Trophoblast cell (in vitro differentiated cells and primary cell): ENCODE measurements at regions not wholly inside any gene's neighbourhood (a gene's known extent, or its start where the extent isn't known, plus 50 kb on each side); places are given as distances from the start of the nearest gene placed in this dataset.

ENCODE experiments used
- DNase-seq, 2 donors: peaks; one replicate each; pipeline ENCODE4 v3.0.0-alpha.2; 2016
- H2AFZ ChIP-seq: 2 replicates; pipeline ENCODE4 v1.6.1; 2013; ENCODE audit warnings: low read length, moderate library complexity, mild to moderate bottlenecking; ENCODE audit not compliant: insufficient read depth, poor library complexity
- H2AK5ac ChIP-seq: 2 replicates; pipeline ENCODE4 v1.6.1; 2013; ENCODE audit warnings: mild to moderate bottlenecking, low read length
- H2BK120ac ChIP-seq: 2 replicates; pipeline ENCODE4 v1.6.1; 2013; ENCODE audit warnings: low read length, mild to moderate bottlenecking, moderate library complexity; ENCODE audit not compliant: insufficient read depth, poor library complexity
- H2BK12ac ChIP-seq: 2 replicates; pipeline ENCODE4 v1.6.1; 2013; ENCODE audit warnings: mild to moderate bottlenecking, low read length, moderate library complexity
- H2BK5ac ChIP-seq: 2 replicates; pipeline ENCODE4 v1.6.1; 2013; ENCODE audit warnings: low read length, low read depth, moderate library complexity, mild to moderate bottlenecking; ENCODE audit not compliant: poor library complexity
- H3K14ac ChIP-seq: 2 replicates; pipeline ENCODE4 v1.6.1; 2013; ENCODE audit warnings: mild to moderate bottlenecking, low read length
- H3K18ac ChIP-seq: 2 replicates; pipeline ENCODE4 v1.6.1; 2013; ENCODE audit warnings: mild to moderate bottlenecking, low read length
- H3K23ac ChIP-seq: 2 replicates; pipeline ENCODE4 v1.6.1; 2013; ENCODE audit warnings: low read length
- H3K27ac ChIP-seq: 2 replicates; pipeline ENCODE4 v1.5.1; 2013; ENCODE audit warnings: low read depth, mild to moderate bottlenecking, inconsistent platforms, low read length, moderate library complexity
- H3K27me3 ChIP-seq: 2 replicates; pipeline ENCODE4 v1.6.1; 2013; ENCODE audit warnings: inconsistent platforms, mild to moderate bottlenecking, low read length, moderate library complexity; ENCODE audit not compliant: insufficient read depth
- H3K36me3 ChIP-seq, 2 experiments: 1 replicate in 1 of 2; 2 replicates in 1 of 2; pipeline ENCODE4 v1.6.1; 2013; ENCODE audit warnings: low read length in 2 of 2, mild to moderate bottlenecking in 2 of 2, moderate library complexity in 1 of 2; ENCODE audit not compliant: insufficient read depth in 2 of 2, control insufficient read depth in 1 of 2
- H3K4ac ChIP-seq: 2 replicates; pipeline ENCODE4 v1.6.1; 2013; ENCODE audit warnings: low read depth, mild to moderate bottlenecking, low read length, moderate library complexity
- H3K4me1 ChIP-seq, 2 experiments: 1 replicate in 1 of 2; 2 replicates in 1 of 2; pipeline ENCODE4 v1.6.1; 2013; ENCODE audit warnings: low read length in 2 of 2, mild to moderate bottlenecking in 2 of 2, moderate library complexity in 1 of 2; ENCODE audit not compliant: insufficient read depth in 2 of 2, control insufficient read depth in 1 of 2
- H3K4me2 ChIP-seq: 2 replicates; pipeline ENCODE4 v1.6.1; 2013; ENCODE audit warnings: inconsistent platforms, mild to moderate bottlenecking, low read length, moderate library complexity
- H3K4me3 ChIP-seq: 2 replicates; pipeline ENCODE4 v1.5.1; 2013; ENCODE audit warnings: mild to moderate bottlenecking, low read depth, low read length, inconsistent platforms
- H3K79me1 ChIP-seq: one replicate; pipeline ENCODE4 v1.6.1; 2013; ENCODE audit warnings: low read length
- H3K79me2 ChIP-seq: 2 replicates; pipeline ENCODE4 v1.6.1; 2013; ENCODE audit warnings: low read length, mild to moderate bottlenecking; ENCODE audit not compliant: control insufficient read depth, insufficient read depth, poor library complexity
- H3K9ac ChIP-seq: 2 replicates; pipeline ENCODE4 v1.6.1; 2013; ENCODE audit warnings: mild to moderate bottlenecking, low read length
- H3K9me3 ChIP-seq: 2 replicates; pipeline ENCODE4 v1.6.1; 2013; ENCODE audit warnings: low read depth, mild to moderate bottlenecking, control low read depth, inconsistent platforms, low read length; ENCODE audit not compliant: insufficient read depth
- H4K12ac ChIP-seq: 2 replicates; pipeline ENCODE4 v1.6.1; 2013; ENCODE audit warnings: low read depth, mild to moderate bottlenecking, low read length, moderate library complexity
- H4K8ac ChIP-seq: 2 replicates; pipeline ENCODE4 v1.6.1; 2013; ENCODE audit warnings: low read depth, mild to moderate bottlenecking, low read length, moderate library complexity
- H4K91ac ChIP-seq: one replicate; pipeline ENCODE4 v1.6.1; 2013; ENCODE audit warnings: low read depth, mild to moderate bottlenecking, low read length, moderate library complexity
- WGBS: extraction: QIAGEN DNeasy Blood & Tissue Kit; methylation state at CpG from one replicate; pipeline ENCODE4 v1.1.7; 2013; ENCODE audit warnings: missing lambda C conversion rate; ENCODE audit not compliant: insufficient read length, insufficient coverage; ENCODE audit errors: extremely low coverage; 5-methylcytosine and 5-hydroxymethylcytosine counted together

GRCh38 chrX:7223271-7223670, 75.3 kb upstream of the PUDP start:
- Histone ChIP-seq H3K18ac (no peak overlapping the region), H2BK12ac (no peak overlapping the region), H4K8ac (no peak overlapping the region), H4K91ac (no peak overlapping the region), H3K79me2 (no peaks in the 10 kb centered on the region), H2AFZ (no peak overlapping the region), H3K4me1 (peaks cover 0 to 6% of the 10 kb centered on the region in 2 experiments), H3K23ac (no peak overlapping the region), H3K14ac (no peak overlapping the region), H3K9ac (no peak overlapping the region), H3K9me3 (no peaks in the 10 kb centered on the region), H3K4me2 (no peak overlapping the region), H3K27ac (no peak overlapping the region), H3K4ac (no peak overlapping the region), H3K4me3 (no peak overlapping the region), H3K79me1 (no peaks in the 10 kb centered on the region), H2AK5ac (no peak overlapping the region), H3K36me3 (no peaks in the 10 kb centered on the region), H2BK120ac (no peak overlapping the region), H4K12ac (no peak overlapping the region), H3K27me3 (no peaks in the 10 kb centered on the region), H2BK5ac (no peak overlapping the region)
- no CpG with 5 or more reads among the region's 2 CpGs for WGBS
- no peak for DNase-seq

- H2BK12ac ChIP-seq: no peak overlapping the region
- H2AFZ ChIP-seq: no peak overlapping the region
- H3K14ac ChIP-seq: no peak overlapping the region
- no CpG with 5 or more reads among the region's 10 CpGs for WGBS
- no peak overlapping the region for H3K23ac ChIP-seq
- H4K12ac ChIP-seq: no peak overlapping the region
- no peaks in the 10 kb centered on the region for H3K27me3 ChIP-seq
- H3K4me1 ChIP-seq: peaks cover 0 to 8% of the 10 kb centered on the region in 2 experiments
- H3K18ac ChIP-seq: no peak overlapping the region
- H2BK5ac ChIP-seq: no peak overlapping the region
- H3K4me2 ChIP-seq: no peak overlapping the region
- H3K9ac ChIP-seq: no peak overlapping the region
- H2AK5ac ChIP-seq: no peak overlapping the region
- no peak overlapping the region for H4K91ac ChIP-seq
- H3K27ac ChIP-seq: peak overlapping the region; percentile 21
- no peak overlapping the region for H3K4ac ChIP-seq
- H3K9me3 ChIP-seq: no peaks in the 10 kb centered on the region
- no peak overlapping the region for H2BK120ac ChIP-seq
- peaks cover 4% of the 10 kb centered on the region for H3K79me1 ChIP-seq
- no peak overlapping the region for H4K8ac ChIP-seq
- no peaks in the 10 kb centered on the region for H3K36me3 ChIP-seq
- no peak for DNase-seq
- H3K4me3 ChIP-seq: no peak overlapping the region
- H3K79me2 ChIP-seq: no peaks in the 10 kb centered on the region
Observed at GRCh38 chrX:7220121-7220520, 72.2 kb upstream of the PUDP start.

GRCh38 chrX:7219153-7219705, 71.3 kb upstream of the PUDP start:
- WGBS: no CpG with 5 or more reads among the region's 7 CpGs
- Histone ChIP-seq H2AFZ (no peak overlapping the region), H4K8ac (no peak overlapping the region), H3K9ac (no peak overlapping the region), H3K27me3 (no peaks in the 10 kb centered on the region), H2BK12ac (peak overlapping the region; percentile 58), H3K23ac (no peak overlapping the region), H3K4ac (no peak overlapping the region), H3K4me1 (peaks cover 0 to 8% of the 10 kb centered on the region in 2 experiments), H3K4me2 (no peak overlapping the region), H3K4me3 (no peak overlapping the region), H4K12ac (no peak overlapping the region), H3K18ac (no peak overlapping the region), H4K91ac (no peak overlapping the region), H3K36me3 (no peaks in the 10 kb centered on the region), H3K14ac (no peak overlapping the region), H3K27ac (peak overlapping the region; percentile 76), H2AK5ac (no peak overlapping the region), H3K79me1 (peaks cover 4% of the 10 kb centered on the region), H3K9me3 (no peaks in the 10 kb centered on the region), H2BK5ac (peak overlapping the region; percentile 63), H2BK120ac (no peak overlapping the region), H3K79me2 (no peaks in the 10 kb centered on the region)
- DNase-seq: peak; percentile 75 to 95

DNA sequence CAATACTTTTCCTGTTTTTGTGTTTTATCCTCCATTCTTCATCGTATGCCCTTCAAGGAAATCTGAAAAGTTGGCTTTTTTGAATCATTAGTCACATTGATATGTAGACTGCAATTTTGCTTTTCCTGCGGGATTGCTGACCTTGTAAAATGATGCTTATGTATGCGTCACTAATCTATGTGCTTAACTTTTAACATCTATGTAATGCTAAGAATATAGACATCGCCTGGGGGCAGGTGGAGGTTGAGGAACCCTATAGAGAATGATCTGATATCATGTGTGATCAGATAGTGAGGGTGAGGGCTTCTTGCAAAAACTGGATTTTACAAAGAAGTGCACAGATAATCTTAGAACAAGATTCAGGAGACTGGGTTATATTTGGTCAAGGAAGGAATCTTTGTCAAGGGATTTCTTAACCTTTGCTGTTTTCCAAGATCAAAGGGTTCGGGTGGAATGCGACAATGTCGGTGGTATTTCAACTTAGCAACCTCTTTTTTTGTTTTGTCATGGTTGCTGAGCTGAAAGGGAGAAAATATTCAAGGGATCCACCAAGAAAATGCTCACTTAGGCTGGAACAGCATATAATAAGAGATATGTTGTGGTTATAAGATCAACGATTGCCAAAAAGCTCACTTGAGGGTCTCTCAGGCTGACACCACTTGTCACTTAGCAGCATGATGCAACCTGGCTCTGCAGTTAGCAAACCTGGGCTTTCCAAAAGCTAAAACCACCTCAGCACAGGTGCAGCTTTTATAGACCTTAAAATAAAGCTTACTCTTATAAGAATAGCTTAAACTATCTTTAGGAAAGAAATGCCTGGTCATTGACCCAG, 70.6 kb upstream of the PUDP start:
- Histone ChIP-seq H3K36me3 (no peaks in the 10 kb centered on the region), H2AFZ (no peak overlapping the region), H3K4me1 (peaks cover 0 to 8% of the 10 kb centered on the region in 2 experiments), H4K91ac (peak overlapping the region; percentile 83), H3K27me3 (no peaks in the 10 kb centered on the region), H4K8ac (no peak overlapping the region), H3K14ac (no peak overlapping the region), H2BK5ac (peak overlapping the region; percentile 94), H3K23ac (no peak overlapping the region), H3K9me3 (no peaks in the 10 kb centered on the region), H3K79me1 (peaks cover 4% of the 10 kb centered on the region), H2BK120ac (peak overlapping the region; percentile 72), H3K27ac (peak overlapping the region; percentile 58), H3K4ac (no peak overlapping the region), H3K79me2 (no peaks in the 10 kb centered on the region), H2AK5ac (no peak overlapping the region), H3K4me3 (no peak overlapping the region), H3K9ac (no peak overlapping the region), H3K4me2 (peak overlapping the region; percentile 39), H4K12ac (no peak overlapping the region), H3K18ac (no peak overlapping the region), H2BK12ac (no peak overlapping the region)
- DNase-seq: peak; percentile 83 to 99
- WGBS: no CpG with 5 or more reads among the region's 8 CpGs
